Sciatic nerve (tissue), 2 donors: ENCODE measurements at regions not wholly inside any gene's neighbourhood (a gene's known extent, or its start where the extent isn't known, plus 50 kb on each side); places are given as distances from the start of the nearest gene placed in this dataset.

Experiments used
- ATAC-seq: fragments of 200-7000 bp; cut with Tn5 transposase; one replicate; pipeline ENCODE4 v1.9.1; 2020; ENCODE audit warnings: mild to moderate bottlenecking, moderate library complexity
- DNase-seq: peaks from one replicate; pipeline ENCODE4 v3.0.0-alpha.2; 2020; ENCODE audit warnings: low spot score
- intact Hi-C: fragments of 100-400 bp; cut with DNase I; formaldehyde crosslinking; loops from one replicate; pipeline ENCODE4 v1.14.2; 2022
- donor health status: DM: no; HTN: no; CAD: no.
- donor health status: DM: no; HTN: no; CAD: no.

DNA sequence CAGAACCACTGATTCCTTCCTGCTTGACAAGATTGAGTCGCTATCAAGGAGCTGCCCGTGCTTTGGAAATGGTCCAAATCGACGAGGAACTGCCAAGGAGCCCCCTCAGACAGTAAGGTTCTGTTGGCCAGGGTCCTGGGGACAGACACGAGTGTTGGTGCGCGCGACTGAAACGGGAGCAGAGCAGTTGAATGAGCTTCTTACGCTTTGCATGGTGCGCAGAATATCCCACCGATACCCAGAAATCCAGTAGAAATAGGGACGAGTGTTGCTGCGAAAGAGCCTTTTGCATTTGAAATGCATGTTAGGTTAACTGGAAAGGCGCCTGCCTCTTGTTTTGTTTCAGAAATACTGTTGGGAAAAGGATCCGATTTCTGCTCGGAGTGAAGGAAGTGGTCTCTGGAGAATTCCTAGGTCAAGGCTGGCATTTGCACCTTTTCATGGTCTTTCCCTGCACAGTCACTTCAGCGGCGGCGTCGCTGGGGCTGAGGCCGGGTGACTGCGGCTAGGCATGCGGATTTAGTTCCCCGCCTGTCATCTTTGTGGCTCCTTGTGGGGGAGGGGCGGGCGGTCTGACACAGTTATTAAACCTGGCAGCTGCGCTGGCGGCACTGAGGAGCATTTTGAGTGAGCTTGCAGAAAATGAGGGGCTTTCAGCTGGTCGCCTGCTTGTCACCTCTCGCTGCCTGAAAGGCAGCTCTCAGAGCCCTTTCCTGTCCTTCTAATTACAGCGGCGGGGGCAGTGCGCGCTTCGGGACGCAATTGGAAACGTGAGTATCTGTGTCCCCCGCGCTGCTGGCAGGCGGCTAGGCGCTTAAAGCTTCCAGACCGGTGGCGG is 51.5 kb upstream of the TRIM2 start:
- peak; percentile 70 for DNase-seq
- peak; percentile 54 for ATAC-seq
- intact Hi-C loops: loop anchor here (10.0 kb wide), 1 partner anchor 62 kb away; no protein-coding TSS in a partner anchor

DNA sequence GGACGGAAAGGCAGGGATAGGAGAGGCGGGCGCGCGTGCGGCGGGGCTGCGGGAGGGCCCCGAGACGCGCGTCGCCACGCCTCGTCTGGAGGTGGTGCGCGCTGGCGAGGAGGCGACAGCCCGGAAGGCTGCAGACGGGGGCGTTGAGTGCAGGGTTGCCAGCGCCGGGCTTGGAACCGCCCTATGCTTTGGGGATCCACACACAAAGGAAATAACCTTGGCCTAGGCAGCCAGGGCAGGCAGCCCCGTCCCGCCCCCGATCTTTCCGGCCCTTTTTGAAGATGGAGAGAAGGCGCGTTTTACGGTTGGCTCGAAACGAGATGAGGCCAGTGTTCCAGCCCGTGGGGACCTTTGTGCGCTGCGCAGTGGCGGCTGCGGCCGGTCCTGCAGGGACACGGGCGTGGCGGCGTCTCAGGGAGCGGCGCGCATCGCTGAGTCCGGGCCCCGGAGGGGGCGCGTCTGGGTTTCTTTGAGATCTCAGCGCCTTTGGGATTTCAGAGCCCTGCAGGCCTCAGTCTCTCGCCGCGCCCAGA is 50.8 kb upstream of the TRIM2 start:
- ATAC-seq (peak; percentile 82), DNase-seq (peak; percentile 67)
- intact Hi-C loops: loop anchor here (10.0 kb wide), 1 partner anchor 61 kb away; no protein-coding TSS in a partner anchor

DNA sequence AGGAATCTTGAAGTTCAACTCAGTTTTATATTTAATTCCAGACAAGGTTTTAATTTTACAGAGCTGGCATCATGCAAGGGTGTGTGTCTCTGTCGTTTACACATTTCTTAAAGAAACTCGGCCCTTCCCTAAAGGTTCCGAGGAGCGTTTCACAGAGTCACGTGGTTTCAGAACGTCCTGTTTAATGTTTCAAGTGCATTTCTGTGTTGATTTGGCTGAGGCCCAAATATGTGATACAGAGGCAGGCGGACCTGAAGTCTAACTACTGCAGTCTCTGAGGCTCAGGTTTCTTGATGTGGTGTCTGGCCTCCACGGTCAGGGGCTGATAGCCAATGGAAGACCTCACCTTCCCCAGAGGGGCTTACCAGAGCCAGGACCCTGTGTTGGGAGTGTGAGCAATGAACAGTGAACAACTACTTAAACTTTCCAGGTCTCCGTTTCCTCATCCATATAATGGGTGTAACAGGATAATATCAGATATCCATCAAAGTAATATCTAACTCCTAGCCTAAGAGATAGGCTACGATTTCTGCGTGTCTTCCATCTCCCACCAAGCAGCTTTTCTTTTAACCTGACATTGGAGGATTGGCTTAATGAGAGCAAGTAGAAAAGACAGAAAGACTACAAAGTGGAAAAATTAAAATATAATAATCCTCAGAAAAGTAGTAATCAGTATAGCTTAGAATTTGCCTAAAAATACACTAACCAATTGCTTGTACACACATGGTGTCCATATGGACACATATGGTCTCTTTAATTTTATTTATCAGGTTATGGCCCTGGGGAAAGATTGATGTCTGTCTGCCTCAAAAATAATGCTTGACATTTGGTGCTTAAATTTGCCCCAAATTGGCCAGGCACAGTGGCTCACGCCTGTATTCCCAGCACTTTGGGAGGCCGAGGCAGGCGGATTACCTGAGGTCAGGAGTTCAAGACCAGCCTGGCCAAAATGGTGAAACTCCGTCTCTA is 50.0 kb upstream of the TRIM2 start:
- no peak for ATAC-seq
- intact Hi-C loops: loop anchor here (10.0 kb wide), 1 partner anchor 61 kb away; no protein-coding TSS in a partner anchor

More for the DNA sequence above, 50.0 kb upstream of the TRIM2 start:
- no peak for DNase-seq
